H1 (cell line): ENCODE measurements at regions not wholly inside any gene's neighbourhood (a gene's known extent, or its start where the extent isn't known, plus 50 kb on each side); places are given as distances from the start of the nearest gene placed in this dataset.

ENCODE experiments used
- CTCF ChIA-PET: fragments of 300-600 bp; sonication (Branson Sonifier 250); formaldehyde crosslinking; loops from one replicate; lab custom pipeline; 2021; ENCODE audit not compliant: partially characterized antibody; lab: Charles Lee
- POLR2A ChIA-PET: fragments of 300-600 bp; sonication (Branson Sonifier 250); formaldehyde crosslinking; loops from one replicate; lab custom pipeline; 2021; ENCODE audit warnings: inconsistent platforms; ENCODE audit not compliant: partially characterized antibody; lab: Charles Lee
- DNase-seq, 2 experiments: peaks; one replicate each; pipeline versions ENCODE4 v3.0.0 to v3.0.0-alpha.2; 2010 to 2022; ENCODE audit warnings: low spot score in 2 of 2, low read depth in 1 of 2, mixed read lengths in 1 of 2
- FAIRE-seq: peaks from 2 replicates; lab custom pipeline; 2011; peaks lifted over from hg19 to GRCh38; lab: Jason Lieb, UNC
- H2AFZ ChIP-seq: 2 replicates; pipeline ENCODE4 v1.8.1; 2012; ENCODE audit warnings: low read length, inconsistent platforms
- H2AK5ac ChIP-seq: 2 replicates; pipeline ENCODE4 v1.6.1; 2013; ENCODE audit warnings: low read depth, low read length
- H2BK120ac ChIP-seq: replicated peaks from 2 replicates; pipeline ENCODE3; 2013; ENCODE audit warnings: low read depth, low read length, inconsistent platforms
- H2BK12ac ChIP-seq: 2 replicates; pipeline ENCODE4 v1.6.1; 2013; ENCODE audit warnings: low read depth, low read length
- H2BK15ac ChIP-seq: 2 replicates; pipeline ENCODE4 v1.6.1; 2013; ENCODE audit warnings: low read length
- H2BK20ac ChIP-seq: 2 replicates; pipeline ENCODE4 v1.6.1; 2013; ENCODE audit warnings: low read length
- H2BK5ac ChIP-seq: 2 replicates; pipeline ENCODE4 v1.6.1; 2013; ENCODE audit warnings: low read depth, low read length
- H3K14ac ChIP-seq: 2 replicates; pipeline ENCODE4 v1.6.1; 2013; ENCODE audit warnings: inconsistent platforms; ENCODE audit not compliant: insufficient read length
- H3K18ac ChIP-seq: 2 replicates; pipeline ENCODE4 v1.6.1; 2013; ENCODE audit warnings: low read length; ENCODE audit errors: extremely low read depth
- H3K23ac ChIP-seq: 2 replicates; pipeline ENCODE4 v1.6.1; 2013; ENCODE audit warnings: inconsistent platforms; ENCODE audit not compliant: insufficient read length
- H3K23me2 ChIP-seq: 2 replicates; pipeline ENCODE4 v1.6.1; 2013; ENCODE audit warnings: low read depth, low read length
- H3K27ac ChIP-seq: 2 replicates; pipeline ENCODE4 v1.6.1; 2011; ENCODE audit warnings: low read depth, low read length, inconsistent platforms
- H3K27me3 ChIP-seq, 4 experiments: replicated peaks in 1 of 4; 1 replicate in 1 of 4; 2 replicates in 3 of 4; pipeline versions ENCODE4 v1.6.1 to v1.8.1; 2011 to 2013; ENCODE audit warnings: low read length in 3 of 4, mild to moderate bottlenecking in 3 of 4, inconsistent platforms in 2 of 4, mixed read lengths in 2 of 4, moderate library complexity in 1 of 4; ENCODE audit not compliant: control insufficient read depth in 3 of 4, insufficient read depth in 3 of 4; ENCODE audit errors: extremely low read depth in 1 of 4
- H3K36me3 ChIP-seq, 4 experiments: 2 replicates each; pipeline versions ENCODE4 v1.6.1 to v1.8.1; 2011 to 2013; ENCODE audit warnings: mild to moderate bottlenecking in 4 of 4, low read length in 3 of 4, moderate library complexity in 2 of 4, control low read depth in 1 of 4, inconsistent platforms in 1 of 4; ENCODE audit not compliant: insufficient read depth in 4 of 4, control insufficient read depth in 2 of 4
- H3K4ac ChIP-seq: replicated peaks from 2 replicates; pipeline ENCODE3; 2013; ENCODE audit warnings: low read length, low read depth, mixed read lengths, inconsistent platforms; ENCODE audit not compliant: insufficient read length
- H3K4me1 ChIP-seq, 4 experiments: replicated peaks in 1 of 4; 1 replicate in 1 of 4; 2 replicates in 3 of 4; pipeline versions ENCODE4 v1.6.1 to v1.8.1; 2011 to 2013; ENCODE audit warnings: low read length in 3 of 4, inconsistent platforms in 2 of 4, mixed read lengths in 1 of 4; ENCODE audit not compliant: insufficient read depth in 4 of 4, control insufficient read depth in 3 of 4
- H3K4me2 ChIP-seq, 2 experiments: 2 replicates each; pipeline versions ENCODE4 v1.6.1 to v1.8.1; 2011 to 2013; ENCODE audit warnings: low read depth in 2 of 2, low read length in 2 of 2, control low read depth in 1 of 2, inconsistent platforms in 1 of 2, mild to moderate bottlenecking in 1 of 2; ENCODE audit not compliant: insufficient read depth in 1 of 2
- H3K4me3 ChIP-seq, 4 experiments: fragments of 200-600, 300-600 bp in 1 of 4; sonication (generic), shearing (Covaris generic), sonication (Bioruptor Twin) in 1 of 4; 2 replicates each; pipeline versions ENCODE4 v1.5.1 to v1.8.1; 2011 to 2016; ENCODE audit warnings: low read length in 4 of 4, low read depth in 3 of 4, control low read depth in 2 of 4, inconsistent platforms in 2 of 4, mild to moderate bottlenecking in 2 of 4, mixed read lengths in 1 of 4, moderate library complexity in 1 of 4; ENCODE audit not compliant: insufficient read depth in 2 of 4; ENCODE audit errors: extremely low read depth in 1 of 4
- H3K56ac ChIP-seq: replicated peaks from 2 replicates; pipeline ENCODE3; 2013; ENCODE audit warnings: low read depth, mild to moderate bottlenecking, mixed read lengths, low read length, inconsistent platforms; ENCODE audit not compliant: insufficient read length
- H3K79me1 ChIP-seq: 2 replicates; pipeline ENCODE4 v1.6.1; 2013; ENCODE audit warnings: low read depth, low read length, control low read depth
- H3K79me2 ChIP-seq, 2 experiments: 2 replicates each; pipeline versions ENCODE4 v1.6.1 to v1.8.1; 2012 to 2013; ENCODE audit warnings: low read length in 2 of 2, mild to moderate bottlenecking in 2 of 2, inconsistent platforms in 1 of 2; ENCODE audit not compliant: insufficient read depth in 2 of 2, control insufficient read depth in 1 of 2
- H3K9ac ChIP-seq, 4 experiments: replicated peaks in 1 of 4; 1 replicate in 1 of 4; 2 replicates in 3 of 4; pipeline versions ENCODE4 v1.6.1 to v1.8.1; 2011 to 2013; ENCODE audit warnings: low read depth in 3 of 4, low read length in 3 of 4, control low read depth in 2 of 4, mild to moderate bottlenecking in 2 of 4, moderate library complexity in 2 of 4, inconsistent platforms in 1 of 4; ENCODE audit errors: extremely low read depth in 1 of 4
- H3K9me3 ChIP-seq, 2 experiments: 2 replicates each; pipeline versions ENCODE4 v1.6.1 to v1.8.1; 2012 to 2013; ENCODE audit warnings: mild to moderate bottlenecking in 2 of 2, moderate library complexity in 2 of 2, control low read depth in 1 of 2, inconsistent platforms in 1 of 2, low read depth in 1 of 2, low read length in 1 of 2, mixed read lengths in 1 of 2; ENCODE audit not compliant: insufficient read depth in 2 of 2
- H4K20me1 ChIP-seq, 2 experiments: replicated peaks in 1 of 2; 2 replicates each; pipeline versions ENCODE3 to v1.8.1; 2011 to 2013; ENCODE audit warnings: inconsistent platforms in 2 of 2, low read length in 2 of 2, mild to moderate bottlenecking in 1 of 2; ENCODE audit not compliant: insufficient read depth in 2 of 2, control insufficient read depth in 1 of 2
- H4K5ac ChIP-seq: 2 replicates; pipeline ENCODE4 v1.6.1; 2013; ENCODE audit warnings: low read length, low read depth, mixed read lengths, inconsistent platforms; ENCODE audit not compliant: insufficient read length
- H4K8ac ChIP-seq: 2 replicates; pipeline ENCODE4 v1.8.0; 2013; ENCODE audit warnings: mild to moderate bottlenecking, moderate library complexity, low read length, inconsistent platforms; ENCODE audit not compliant: insufficient read depth; ENCODE audit errors: extremely low read depth
- H4K91ac ChIP-seq: replicated peaks from 2 replicates; pipeline ENCODE3; 2013; ENCODE audit warnings: low read length, mixed read lengths, inconsistent platforms; ENCODE audit not compliant: insufficient read length
- ATF3 ChIP-seq: IDR thresholded peaks from 2 replicates; pipeline ENCODE4 v1.6.1; 2011; ENCODE audit warnings: low read depth, mild to moderate bottlenecking, low read length; ENCODE audit not compliant: insufficient read depth
- CBX8 ChIP-seq: fragments of 300-800, 300-1000 bp; sonication (generic); IDR thresholded peaks from 2 replicates; pipeline ENCODE4 v1.7.1; 2016; ENCODE audit warnings: low read depth, low read length, borderline replicate concordance
- CHD2 ChIP-seq: IDR thresholded peaks from 2 replicates; pipeline ENCODE4 v1.6.1; 2012; ENCODE audit warnings: low read length, improper control_type of control experiment
- E2F6 ChIP-seq: IDR thresholded peaks from 2 replicates; pipeline ENCODE4 v1.6.1; 2012; ENCODE audit warnings: inconsistent platforms
- EGR1 ChIP-seq: IDR thresholded peaks from 2 replicates; pipeline ENCODE4 v1.6.1; 2011; ENCODE audit warnings: low read depth, low read length, borderline replicate concordance
- GABPA ChIP-seq: IDR thresholded peaks from 2 replicates; pipeline ENCODE4 v1.6.1; 2011; ENCODE audit warnings: mild to moderate bottlenecking, low read length, moderate library complexity, borderline replicate concordance; ENCODE audit not compliant: insufficient read depth
- GTF2F1 ChIP-seq: IDR thresholded peaks from 2 replicates; pipeline ENCODE4 v1.6.1; 2012; ENCODE audit warnings: low read depth, low read length, improper control_type of control experiment, borderline replicate concordance
- KDM1A ChIP-seq: fragments of 200-600, 300-600 bp; sonication (generic); IDR thresholded peaks from 2 replicates; pipeline ENCODE4 v1.7.1; 2016; ENCODE audit warnings: mild to moderate bottlenecking, low read length, borderline replicate concordance
- KDM5A ChIP-seq: fragments of 200-600 bp; IDR thresholded peaks from 2 replicates; pipeline ENCODE4 v1.7.1; 2012; ENCODE audit warnings: mild to moderate bottlenecking, low read length, inconsistent platforms, mixed read lengths
- RXRA ChIP-seq: IDR thresholded peaks from 2 replicates; pipeline ENCODE4 v1.6.1; 2011; ENCODE audit warnings: low read depth, mild to moderate bottlenecking, low read length, moderate library complexity; ENCODE audit not compliant: insufficient read depth
- SP4 ChIP-seq: IDR thresholded peaks from 2 replicates; pipeline ENCODE4 v1.6.1; 2012; ENCODE audit warnings: low read length, inconsistent platforms
- TEAD4 ChIP-seq: IDR thresholded peaks from 2 replicates; pipeline ENCODE4 v1.6.1; 2012; ENCODE audit warnings: low read depth, low read length, inconsistent platforms, mixed read lengths
- USF2 ChIP-seq: IDR thresholded peaks from 2 replicates; pipeline ENCODE4 v1.6.1; 2011; ENCODE audit warnings: low read length, improper control_type of control experiment
- WGBS, 2 experiments: shearing (Covaris generic) in 1 of 2; methylation state at CpG; one replicate each; pipeline versions ENCODE4 v1.1.6 to v1.1.7; 2013 to 2015; ENCODE audit warnings: low lambda C conversion rate in 2 of 2, mixed read lengths in 2 of 2, inconsistent platforms in 1 of 2, low coverage in 1 of 2, missing lambda C conversion rate in 1 of 2; ENCODE audit not compliant: insufficient replicate concordance in 2 of 2, insufficient coverage in 1 of 2, insufficient read length in 1 of 2; ENCODE audit errors: extremely low coverage in 1 of 2, missing lambda C conversion rate in 1 of 2; 5-methylcytosine and 5-hydroxymethylcytosine counted together

GRCh38 chr1:118366286-118366685 lies 181.3 kb upstream of the SPAG17 start:
- FAIRE-seq: no peak
- WGBS, 2 experiments: 0% methylated on average over 1 of the region's 1 CpG; no CpG with 5 or more reads in 1 of the 2 experiments
- TF ChIP-seq SP4: no peak
- TF ChIP-seq CBX8: no peak
- no peak for TF ChIP-seq ATF3
- TF ChIP-seq KDM1A: no peak
- TF ChIP-seq KDM5A: no peak
- no peak for TF ChIP-seq GTF2F1
- TF ChIP-seq GABPA: no peak
- no peak for TF ChIP-seq CHD2
- TF ChIP-seq TEAD4: no peak
- TF ChIP-seq EGR1: no peak
- no peak for TF ChIP-seq RXRA
- no peak for TF ChIP-seq USF2
- no peak for TF ChIP-seq E2F6

More at GRCh38 chr1:118366286-118366685, 181.3 kb upstream of the SPAG17 start:
- Histone ChIP-seq H2BK5ac (no peak overlapping the region), H2BK120ac (no peak overlapping the region), H2BK20ac (no peak overlapping the region), H3K79me2 (no peaks in the 10 kb centered on the region), H4K91ac (no peak overlapping the region), H2BK12ac (no peak overlapping the region), H3K4me2 (no peak overlapping the region), H3K79me1 (no peaks in the 10 kb centered on the region), H3K23ac (no peak overlapping the region), H4K8ac (no peak overlapping the region), H4K5ac (no peak overlapping the region), H3K36me3 (no peaks in the 10 kb centered on the region), H3K56ac (no peak overlapping the region), H3K27me3 (no peaks in the 10 kb centered on the region), H2BK15ac (no peak overlapping the region), H3K4me1 (peaks cover 0 to 5% (median 1%) of the 10 kb centered on the region in 4 experiments; a peak in 2 of 7 replicates), H4K20me1 (no peaks in the 10 kb centered on the region), H3K9me3 (peaks cover 14 to 19% of the 10 kb centered on the region in 2 experiments; a peak in 2 of 4 replicates), H3K23me2 (no peaks in the 10 kb centered on the region), H3K4ac (no peak overlapping the region), H3K18ac (no peak overlapping the region), H3K9ac (no peak overlapping the region), H3K4me3 (no peak overlapping the region), H3K14ac (no peak overlapping the region), H2AK5ac (no peak overlapping the region), H3K27ac (no peak overlapping the region), H2AFZ (no peak overlapping the region)
- DNase-seq: no peak
- ChIA-PET POLR2A (no interaction called here), CTCF (interaction anchor here (0.7 kb wide), 1 partner anchor 114 kb away, joined by 3 read pairs; no protein-coding TSS in a partner anchor)
